LNCaP clone FGC (cell line): ENCODE measurements at regions not wholly inside any gene's neighbourhood (a gene's known extent, or its start where the extent isn't known, plus 50 kb on each side); places are given as distances from the start of the nearest gene placed in this dataset.
"Not testable (repeated sequence)": the region's sequence is repeated elsewhere in the genome, so short reads cannot be mapped to it uniquely, and the experiment has no call there.

Source experiments
- DNase-seq: peaks from one replicate; pipeline ENCODE4 v3.0.0-alpha.2; 2011; ENCODE audit warnings: low read depth
- H3K4me3 ChIP-seq: 2 replicates; pipeline ENCODE4 v1.5.1; 2011; ENCODE audit warnings: mild to moderate bottlenecking, low read depth, low read length, control low read depth
- TF ChIP-seq, protein P1 (sequence below): IDR thresholded peaks from 2 replicates; pipeline ENCODE4 v1.5.1; 2012; ENCODE audit warnings: mild to moderate bottlenecking; ENCODE audit not compliant: control insufficient read depth, insufficient read depth; ENCODE audit errors: extremely low read depth

DNA sequence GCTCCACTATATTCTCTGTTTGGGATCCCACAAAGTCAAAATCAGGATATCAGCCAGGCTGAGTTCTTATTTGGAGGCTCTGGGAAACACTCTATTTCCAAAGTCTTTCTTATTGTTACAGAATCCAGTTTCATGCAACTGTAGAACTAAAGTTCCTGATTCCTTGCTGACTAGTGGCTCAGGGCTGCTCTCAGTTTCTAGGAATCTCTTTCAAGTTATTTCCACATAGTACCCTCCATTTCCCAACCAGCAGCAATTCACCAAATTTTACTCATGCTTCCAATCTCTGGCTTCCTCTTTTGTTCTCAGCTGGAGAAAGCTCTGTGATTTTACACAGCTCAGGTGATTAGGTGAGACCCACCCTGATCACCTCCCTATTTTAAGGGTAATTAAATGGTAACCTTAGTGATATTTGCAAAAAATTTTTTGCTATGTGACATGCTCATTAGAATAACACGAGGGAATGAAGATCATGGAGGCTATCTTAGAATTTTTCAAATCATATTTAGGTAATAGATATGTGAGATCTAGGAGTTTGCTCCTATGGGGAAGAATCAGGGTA lies 794.9 kb upstream of the ARRDC3 start:
- H3K4me3 ChIP-seq = no peak overlapping the region
- TF ChIP-seq, protein P1, sequence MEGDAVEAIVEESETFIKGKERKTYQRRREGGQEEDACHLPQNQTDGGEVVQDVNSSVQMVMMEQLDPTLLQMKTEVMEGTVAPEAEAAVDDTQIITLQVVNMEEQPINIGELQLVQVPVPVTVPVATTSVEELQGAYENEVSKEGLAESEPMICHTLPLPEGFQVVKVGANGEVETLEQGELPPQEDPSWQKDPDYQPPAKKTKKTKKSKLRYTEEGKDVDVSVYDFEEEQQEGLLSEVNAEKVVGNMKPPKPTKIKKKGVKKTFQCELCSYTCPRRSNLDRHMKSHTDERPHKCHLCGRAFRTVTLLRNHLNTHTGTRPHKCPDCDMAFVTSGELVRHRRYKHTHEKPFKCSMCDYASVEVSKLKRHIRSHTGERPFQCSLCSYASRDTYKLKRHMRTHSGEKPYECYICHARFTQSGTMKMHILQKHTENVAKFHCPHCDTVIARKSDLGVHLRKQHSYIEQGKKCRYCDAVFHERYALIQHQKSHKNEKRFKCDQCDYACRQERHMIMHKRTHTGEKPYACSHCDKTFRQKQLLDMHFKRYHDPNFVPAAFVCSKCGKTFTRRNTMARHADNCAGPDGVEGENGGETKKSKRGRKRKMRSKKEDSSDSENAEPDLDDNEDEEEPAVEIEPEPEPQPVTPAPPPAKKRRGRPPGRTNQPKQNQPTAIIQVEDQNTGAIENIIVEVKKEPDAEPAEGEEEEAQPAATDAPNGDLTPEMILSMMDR = no peak
- no peak for DNase-seq

DNA sequence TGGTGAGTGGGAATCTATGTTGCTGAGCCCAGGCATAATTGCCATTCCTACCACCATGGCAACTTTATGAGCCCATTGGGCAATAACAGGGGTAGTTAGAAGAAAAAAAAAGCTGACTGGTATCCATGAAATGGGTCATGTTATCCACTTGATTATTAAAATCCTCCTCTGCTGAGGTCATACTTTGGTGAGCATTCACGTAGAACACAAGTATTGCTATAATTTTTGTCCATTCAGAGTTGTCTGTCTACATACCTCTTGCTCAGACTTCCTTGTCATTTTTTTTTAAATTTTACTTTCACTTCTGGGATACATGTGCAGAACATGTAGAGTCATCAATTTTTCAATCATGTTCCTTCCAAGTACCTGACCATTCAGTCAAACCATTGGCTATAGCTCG lies 780.8 kb upstream of the ARRDC3 start:
- no peak overlapping the region for H3K4me3 ChIP-seq
- TF ChIP-seq, protein P1 = no peak
- no peak for DNase-seq

DNA sequence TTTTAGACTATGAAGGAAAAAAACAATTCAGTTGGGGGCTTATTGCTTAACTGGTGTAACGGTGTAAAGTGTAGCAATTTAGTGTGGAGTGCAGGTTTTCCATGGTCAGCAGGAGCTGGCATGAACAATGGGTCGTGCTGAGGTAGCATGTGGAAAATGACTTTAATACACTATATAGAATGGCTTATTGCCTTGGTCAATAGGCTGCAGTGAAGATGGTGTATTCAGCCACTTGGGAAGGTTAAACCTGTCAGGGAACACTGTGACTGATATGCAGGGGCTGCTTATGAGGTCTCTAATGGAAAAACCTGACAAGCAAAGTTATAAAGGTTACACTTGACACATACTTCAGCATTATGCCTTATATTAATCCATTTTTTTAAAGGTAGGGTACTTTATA lies 764.7 kb upstream of the ARRDC3 start:
- TF ChIP-seq, protein P1 = no peak
- DNase-seq = no peak

DNA sequence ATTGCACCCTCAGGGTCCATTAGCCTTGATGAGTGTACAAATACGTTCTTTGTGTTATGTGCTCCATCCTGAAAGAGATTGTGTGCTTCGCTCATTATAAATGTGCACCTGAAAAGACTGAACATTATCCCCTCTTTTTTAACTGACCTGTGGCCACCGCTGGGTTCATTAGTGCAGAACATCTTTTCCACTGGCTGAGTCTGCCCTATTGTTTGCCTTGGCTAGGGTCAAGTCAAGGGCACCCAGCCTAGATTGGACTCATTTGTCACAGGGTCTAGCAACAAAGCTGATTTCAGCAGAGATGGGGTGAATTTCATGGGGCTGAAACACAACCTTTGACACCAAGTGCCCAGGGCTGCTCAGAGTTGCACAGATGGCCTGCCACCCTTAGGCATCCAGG lies 764.1 kb upstream of the ARRDC3 start:
- no peak for DNase-seq
- no peak overlapping the region for H3K4me3 ChIP-seq
- TF ChIP-seq, protein P1 = no peak

More for the DNA sequence above, 764.7 kb upstream of the ARRDC3 start:
- H3K4me3 ChIP-seq = no peak overlapping the region

DNA sequence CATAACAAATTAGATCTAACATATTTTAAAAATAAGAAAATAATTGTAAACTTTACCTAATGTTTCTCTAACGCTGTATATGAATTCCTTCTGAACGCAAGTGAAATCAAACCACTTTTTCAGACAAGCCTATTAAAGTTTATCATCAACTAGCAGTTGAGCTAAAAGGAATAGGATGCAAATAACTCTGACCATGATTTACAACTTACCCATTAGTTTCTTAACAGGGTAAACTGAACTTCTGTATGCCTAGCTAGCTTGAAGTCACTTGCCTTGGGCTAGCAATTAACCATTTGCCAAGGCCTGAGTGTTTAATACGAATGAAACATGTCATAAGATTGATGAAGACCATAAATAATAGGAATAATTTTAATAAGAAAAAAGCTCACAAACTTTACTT lies 762.7 kb upstream of the ARRDC3 start:
- TF ChIP-seq, protein P1 = no peak
- DNase-seq = no peak
- no peak overlapping the region for H3K4me3 ChIP-seq

DNA sequence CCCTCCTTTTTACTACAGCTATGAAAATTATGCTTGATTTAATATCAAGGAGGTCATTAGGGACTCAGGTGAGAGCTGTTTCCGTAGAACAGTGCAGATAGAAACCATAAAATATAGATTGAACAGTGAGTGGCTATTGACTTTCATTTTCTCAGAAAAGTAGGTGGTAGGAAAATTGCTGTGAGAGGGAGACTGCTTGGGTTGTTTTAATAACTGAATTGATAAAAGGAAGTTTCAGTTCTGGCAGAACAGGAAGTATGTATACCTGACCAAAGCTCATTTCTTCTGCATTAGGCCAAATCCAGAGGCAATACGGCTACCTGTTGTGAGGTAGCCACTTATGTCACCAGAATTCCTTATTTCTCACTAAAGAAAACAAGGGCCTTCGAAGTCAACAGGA lies 761.7 kb upstream of the ARRDC3 start:
- H3K4me3 ChIP-seq = no peak overlapping the region
- DNase-seq = no peak
- TF ChIP-seq, protein P1 = no peak

DNA sequence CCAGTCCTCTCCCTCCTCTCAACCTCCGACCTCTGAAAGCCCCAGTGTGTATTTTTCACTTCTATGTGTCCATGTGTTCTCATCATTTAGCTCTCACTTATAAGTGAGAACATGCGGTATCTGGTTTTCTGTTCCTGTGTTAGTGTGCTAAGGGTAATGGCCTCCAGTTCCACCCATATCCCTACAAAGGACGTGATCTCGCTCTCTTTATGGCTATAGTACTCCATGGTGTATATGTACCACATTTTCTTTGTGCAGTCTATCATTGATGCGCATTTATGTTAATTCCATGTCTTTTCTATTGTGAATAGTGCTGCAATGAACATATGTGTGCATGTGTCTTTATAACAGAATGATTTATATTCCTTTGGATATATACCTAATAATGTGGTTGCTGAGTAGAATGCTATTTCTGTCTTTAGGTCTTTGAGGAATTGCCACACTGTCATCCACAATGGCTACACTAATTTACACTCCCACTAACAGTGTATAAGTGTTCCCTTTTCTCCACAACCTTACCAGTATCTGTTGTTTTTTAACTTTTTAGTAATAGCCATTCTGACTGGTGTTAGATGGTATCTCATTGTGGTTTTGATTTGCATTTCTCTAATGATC lies 749.3 kb upstream of the ARRDC3 start:
- not testable (repeated sequence) for DNase-seq

More for the DNA sequence above, 749.3 kb upstream of the ARRDC3 start:
- not testable (repeated sequence) for H3K4me3 ChIP-seq
